ENCODE measurements at regions not wholly inside any gene's neighbourhood (a gene's known extent, or its start where the extent isn't known, plus 50 kb on each side); places are given as distances from the start of the nearest gene placed in this dataset.

DNA sequence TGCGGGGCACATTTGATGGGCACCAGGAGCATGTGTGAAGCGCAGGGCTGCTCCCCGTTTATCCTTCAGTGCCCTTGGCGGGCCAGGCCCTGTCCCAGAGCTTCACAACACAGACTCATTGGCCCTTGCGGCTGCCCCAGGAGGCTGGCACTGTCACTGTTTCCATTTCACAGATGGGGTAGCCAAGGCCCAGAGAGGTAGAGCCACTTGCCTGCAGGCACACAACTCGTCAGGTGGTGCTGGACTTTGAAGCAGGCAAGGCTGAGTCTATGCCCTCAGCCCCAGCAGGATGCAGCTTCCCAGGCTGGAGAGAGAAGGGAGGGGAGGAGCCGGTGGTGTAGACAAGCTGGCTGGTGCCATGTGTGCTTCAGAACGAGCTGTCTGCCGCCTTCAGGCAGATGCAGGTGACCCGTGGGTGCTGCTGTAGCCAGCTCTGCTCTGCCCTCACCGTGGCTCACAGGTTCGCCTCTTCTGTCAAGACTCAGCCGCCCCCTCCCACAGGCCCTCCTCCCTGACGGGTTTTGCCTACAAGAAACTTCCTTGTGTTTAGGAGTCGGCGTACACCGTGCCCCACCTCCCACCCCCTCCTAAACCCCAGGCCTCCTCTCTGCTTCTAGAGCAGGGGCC lies 232.3 kb upstream of the CIBAR2 start:
- no peak for DNase-seq (ENCODE audit: low spot score)

DNA sequence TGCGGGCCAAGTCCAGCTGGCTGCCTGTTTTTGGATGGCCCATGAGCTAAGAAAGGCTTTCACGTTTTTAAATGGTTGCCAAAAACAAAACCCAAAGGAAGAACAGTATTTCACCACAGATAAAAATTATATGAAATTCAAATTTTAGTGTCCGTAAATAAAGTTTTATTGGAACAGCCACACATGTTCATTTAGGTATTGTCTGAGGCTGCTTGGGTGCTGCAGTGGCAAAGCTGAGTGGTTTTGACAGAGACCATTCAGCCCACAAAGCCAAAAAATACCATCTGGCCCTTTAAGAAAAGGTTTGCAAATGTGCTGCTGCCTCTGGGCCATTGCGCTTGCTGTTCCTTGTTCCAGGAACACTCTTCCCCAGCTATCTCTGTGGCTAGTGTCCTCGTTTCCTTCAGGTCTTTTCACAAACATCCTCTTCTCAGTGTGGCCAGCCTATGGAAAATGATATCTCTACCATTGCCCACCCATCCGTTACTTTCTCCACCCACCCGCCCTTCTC lies 232.9 kb upstream of the CIBAR2 start:
- DNase-seq (ENCODE audit: low spot score), result no peak

DNA sequence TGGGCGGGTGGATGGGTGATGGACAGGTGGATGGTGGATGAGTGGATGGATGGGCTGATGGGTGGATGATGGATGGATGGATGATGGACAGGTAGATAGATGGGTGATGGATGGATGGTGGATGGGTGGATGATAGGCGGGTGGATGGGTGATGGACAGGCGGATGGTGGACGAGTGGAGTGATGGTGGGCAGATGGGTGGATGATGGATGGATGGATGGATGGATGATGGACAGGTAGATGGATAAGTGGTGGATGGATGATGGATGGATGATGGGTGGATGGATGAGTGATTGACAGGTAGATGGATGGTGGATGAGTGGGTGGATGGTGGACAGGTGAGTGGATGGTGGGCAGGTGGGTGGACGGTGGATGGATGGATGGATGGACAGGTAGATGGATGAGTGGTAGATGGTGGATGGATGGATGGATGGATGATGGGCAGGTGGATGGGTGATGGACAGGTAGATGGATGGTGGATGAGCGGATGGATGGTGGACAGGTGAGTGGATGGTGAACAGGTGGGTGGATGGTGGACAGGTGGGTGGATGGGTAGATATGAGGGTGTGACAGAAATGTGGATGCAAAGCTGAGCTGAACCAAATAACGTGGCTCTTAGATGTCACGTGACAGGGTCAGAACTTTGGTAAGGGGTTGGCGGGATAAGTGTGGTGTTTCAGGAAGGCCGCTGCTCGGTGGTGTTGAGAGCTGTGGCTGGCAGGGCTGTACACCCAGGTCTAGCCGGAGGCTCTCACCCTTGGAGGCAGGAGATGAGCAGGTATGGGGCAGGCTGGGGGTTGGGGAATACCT lies 234.3 kb upstream of the CIBAR2 start:
- no peak for DNase-seq (ENCODE audit: low spot score)

DNA sequence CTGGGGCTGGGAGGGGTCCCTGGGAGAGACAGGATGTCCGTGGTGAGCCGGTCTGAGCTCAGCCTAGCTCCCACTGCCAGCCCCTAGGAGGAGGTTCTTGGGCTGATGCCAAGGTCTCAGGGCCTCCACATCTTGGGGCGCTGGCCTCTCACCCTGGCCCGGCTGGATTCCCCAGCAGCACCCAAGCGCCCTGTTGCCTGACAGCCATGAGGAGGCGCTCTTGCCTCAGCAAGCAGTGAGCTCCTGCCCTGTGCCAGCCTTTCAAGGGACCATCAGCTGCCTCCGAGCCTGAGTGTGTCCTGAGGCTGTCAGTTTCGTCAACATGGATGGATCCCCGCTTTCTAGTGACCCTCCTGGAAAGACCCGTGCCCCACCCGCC lies 234.9 kb upstream of the CIBAR2 start:
- DNase-seq (ENCODE audit: low spot score), result no peak

DNA sequence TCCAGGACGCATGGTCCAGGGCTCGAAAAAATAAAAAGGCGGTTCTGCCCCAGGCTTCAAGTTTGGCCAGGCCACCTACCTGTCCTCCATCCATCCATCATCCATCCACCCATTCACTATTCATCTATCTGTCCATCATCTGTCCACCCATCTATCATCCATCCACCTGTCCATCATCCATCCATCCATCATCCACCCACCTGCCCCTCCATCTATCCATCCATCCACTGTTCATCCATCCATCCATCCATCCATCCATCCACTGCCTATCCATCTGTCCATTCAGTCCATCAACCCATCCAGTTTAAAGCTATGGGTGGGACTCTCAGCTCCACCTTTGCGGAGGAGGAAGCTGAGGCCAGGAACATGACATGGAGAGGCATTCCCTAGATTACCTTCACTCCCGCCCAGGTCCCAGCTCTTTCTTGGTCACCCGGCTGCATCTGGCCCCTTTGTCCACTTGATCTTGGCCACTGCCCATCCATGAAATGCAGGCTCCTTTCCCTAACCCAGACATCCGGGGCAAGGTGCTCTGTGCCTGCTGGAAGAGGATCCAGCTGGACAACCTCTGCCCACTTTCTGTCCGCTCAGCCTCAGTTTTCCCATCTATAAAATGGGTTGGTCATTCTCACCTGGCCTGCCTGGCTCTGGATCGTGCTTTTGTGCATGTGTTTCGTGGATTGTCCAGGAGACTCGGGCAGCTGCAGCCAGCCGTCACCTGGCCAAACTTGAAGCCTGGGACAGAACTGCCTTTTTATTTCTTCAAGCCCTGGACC lies 236.0 kb upstream of the CIBAR2 start:
- DNase-seq (ENCODE audit: low spot score), result no peak

DNA sequence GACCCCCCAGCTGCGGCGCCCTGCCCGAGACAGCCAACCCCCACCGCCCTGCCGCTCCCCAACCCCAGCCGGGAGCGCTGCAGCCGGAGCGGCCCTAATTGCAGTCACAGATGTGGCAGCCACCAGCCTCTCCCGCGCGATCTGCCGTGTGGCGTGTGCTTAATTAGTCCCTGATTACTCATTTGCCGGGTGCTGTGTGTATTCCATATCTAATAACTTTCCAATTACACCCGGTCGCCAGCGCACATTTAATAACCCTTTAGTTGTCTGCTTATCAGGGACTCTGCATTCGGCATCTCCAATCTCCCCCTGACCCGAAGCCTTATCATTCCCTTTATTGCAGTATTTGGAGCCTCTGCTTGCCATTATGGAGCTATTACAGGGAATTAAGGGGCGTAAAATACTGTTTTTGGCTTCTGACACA lies 236.7 kb upstream of the CIBAR2 start:
- DNase-seq (ENCODE audit: low spot score), result no peak

DNA sequence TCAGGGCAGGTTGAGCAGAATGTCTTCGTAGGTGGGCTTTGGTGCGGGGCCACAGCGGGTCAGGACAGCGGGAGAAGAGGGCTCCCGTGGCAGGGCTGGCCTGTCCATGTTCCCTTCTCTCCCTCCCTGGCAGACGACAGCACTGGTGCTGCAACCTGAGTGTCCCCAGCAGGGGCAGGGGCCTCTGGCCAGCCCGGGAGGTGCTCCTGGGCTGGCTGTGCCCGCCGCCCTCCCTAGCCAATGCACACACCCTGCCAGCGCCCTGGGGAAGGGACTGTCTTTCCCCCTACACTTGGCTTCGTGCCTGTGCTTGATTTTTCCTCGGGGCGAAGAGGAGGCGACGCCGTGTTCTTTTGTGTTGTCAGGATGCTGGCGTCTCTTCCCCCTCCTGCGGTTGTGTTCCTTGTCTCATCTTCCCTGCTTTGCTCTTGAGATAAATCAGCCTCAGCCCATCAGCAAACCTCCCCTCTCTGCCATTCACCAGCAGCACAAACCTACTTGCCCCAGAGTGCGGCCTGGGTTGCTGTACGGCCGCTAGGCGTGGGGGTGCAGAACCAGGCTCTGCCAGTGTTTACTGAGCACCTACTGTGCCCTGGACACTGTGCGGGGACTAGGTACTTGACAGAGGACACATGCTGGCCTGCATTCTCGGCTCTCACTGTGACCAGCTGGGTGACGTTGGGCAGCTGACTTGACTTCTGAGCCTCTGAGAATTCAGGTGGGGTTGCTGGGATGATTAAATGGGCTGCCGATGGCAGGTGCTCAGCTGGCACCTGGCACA lies 237.3 kb upstream of the CIBAR2 start:
- DNase-seq (ENCODE audit: low spot score), result no peak

DNA sequence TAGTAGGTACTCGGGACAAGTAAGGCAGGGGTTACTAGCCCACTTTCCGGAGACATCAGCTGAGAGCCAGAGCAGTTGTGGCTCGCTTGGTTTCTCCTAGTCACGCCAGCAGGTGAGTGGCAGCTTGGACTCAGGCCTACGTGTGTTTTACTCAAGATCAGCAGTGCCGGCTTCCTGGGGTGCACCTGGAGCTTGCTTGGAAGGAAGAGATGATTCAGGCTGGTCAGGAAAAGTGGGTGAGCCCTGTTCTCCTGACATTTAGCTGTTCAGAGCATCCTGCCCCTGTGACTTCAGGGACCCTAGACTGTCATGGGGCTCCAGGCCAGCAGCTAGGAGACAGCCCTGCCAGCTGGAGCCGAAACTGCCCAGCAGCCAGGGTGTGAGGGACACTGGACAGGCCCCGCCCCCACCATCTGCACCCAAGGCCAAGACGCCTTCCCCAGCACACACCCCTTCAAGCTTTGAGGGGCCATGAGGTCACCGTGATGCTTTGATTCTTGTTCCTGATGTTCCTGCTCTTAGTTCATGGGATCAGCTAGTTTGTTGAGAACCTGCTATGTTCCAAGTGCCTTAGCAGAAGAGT lies 238.0 kb upstream of the CIBAR2 start:
- DNase-seq (ENCODE audit: low spot score), result no peak

DNA sequence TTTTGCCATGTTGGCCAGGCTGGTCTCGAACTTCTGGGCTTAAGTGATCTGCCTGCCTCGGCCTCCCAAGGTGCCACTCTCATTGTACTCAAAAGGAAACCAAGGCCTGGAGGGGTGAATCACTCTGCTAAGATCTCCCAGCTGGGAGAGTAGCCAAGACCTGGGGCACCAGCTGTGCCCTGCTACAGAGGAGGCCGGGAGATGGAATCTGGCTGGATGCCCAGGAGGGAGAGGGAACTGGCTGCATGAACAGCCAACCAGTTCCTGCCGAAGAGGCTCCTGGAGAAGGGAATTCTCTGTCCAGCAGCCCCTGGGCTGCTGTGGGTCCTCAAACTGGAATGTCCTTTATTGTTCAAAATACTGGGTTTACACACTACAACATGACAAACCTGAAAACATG lies 238.7 kb upstream of the CIBAR2 start:
- peak; percentile 99 for DNase-seq (ENCODE audit: low spot score)

DNA sequence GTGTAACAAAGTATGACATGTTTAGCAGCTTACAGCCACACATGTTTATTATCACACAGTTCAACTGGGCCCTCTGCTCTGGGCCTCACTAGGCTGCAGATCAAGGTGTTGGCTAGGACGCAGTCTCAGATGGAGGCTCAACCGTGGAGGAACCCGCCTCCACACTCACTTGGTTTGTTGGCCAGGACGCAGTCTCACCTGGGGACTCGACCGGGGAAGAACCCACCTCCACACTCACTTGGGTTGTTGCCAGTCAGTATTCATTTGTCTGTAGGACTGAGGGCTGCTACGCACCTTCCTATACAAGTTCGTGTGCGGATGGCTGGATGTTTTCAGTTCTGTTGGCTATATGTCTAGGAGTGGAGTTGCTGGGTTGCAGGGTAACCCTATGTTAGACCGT lies 240.7 kb upstream of the CIBAR2 start:
- no peak for DNase-seq (ENCODE audit: low spot score)

DNA sequence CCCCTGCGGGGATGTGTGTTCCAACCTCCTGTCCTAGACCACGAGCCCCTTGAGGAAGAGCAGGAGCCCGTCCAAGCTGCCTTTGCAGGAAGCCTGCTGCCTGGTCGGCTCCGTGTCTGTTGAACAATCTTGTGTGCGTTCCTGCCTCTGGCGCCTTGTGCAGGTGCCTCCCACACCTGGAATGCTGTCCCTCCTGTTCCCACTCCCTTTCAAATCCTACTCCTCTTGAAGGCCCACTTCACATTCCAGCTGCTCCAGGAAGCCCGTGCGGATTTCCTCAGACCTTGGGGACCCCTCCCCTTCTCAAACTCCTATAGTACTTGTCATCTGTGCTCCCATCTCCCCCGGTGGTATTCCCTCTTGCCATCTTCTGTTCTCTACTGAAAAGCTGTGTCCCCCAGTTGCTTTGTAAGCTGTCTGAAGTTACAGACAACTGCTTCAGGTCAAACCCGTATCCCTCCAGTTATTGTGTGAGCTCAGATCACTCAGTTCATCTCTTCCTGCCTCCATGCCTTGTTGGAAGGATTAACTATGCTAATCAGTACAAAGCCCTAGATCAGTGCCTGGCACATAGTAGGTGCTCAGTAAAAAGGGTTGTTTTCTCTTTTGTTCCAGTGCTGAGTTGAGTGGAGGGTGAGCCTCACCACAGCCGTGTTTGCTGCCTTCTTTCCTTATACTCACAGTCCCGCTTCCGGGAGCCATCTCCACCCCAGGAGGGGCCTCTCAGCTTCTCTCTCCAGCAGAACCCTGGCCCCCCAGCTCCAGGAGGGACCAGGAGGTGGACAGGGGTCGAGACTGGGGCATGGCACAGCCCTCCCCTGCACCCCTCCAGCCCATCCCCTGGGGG lies 241.8 kb upstream of the CIBAR2 start:
- no peak for DNase-seq (ENCODE audit: low spot score)

DNA sequence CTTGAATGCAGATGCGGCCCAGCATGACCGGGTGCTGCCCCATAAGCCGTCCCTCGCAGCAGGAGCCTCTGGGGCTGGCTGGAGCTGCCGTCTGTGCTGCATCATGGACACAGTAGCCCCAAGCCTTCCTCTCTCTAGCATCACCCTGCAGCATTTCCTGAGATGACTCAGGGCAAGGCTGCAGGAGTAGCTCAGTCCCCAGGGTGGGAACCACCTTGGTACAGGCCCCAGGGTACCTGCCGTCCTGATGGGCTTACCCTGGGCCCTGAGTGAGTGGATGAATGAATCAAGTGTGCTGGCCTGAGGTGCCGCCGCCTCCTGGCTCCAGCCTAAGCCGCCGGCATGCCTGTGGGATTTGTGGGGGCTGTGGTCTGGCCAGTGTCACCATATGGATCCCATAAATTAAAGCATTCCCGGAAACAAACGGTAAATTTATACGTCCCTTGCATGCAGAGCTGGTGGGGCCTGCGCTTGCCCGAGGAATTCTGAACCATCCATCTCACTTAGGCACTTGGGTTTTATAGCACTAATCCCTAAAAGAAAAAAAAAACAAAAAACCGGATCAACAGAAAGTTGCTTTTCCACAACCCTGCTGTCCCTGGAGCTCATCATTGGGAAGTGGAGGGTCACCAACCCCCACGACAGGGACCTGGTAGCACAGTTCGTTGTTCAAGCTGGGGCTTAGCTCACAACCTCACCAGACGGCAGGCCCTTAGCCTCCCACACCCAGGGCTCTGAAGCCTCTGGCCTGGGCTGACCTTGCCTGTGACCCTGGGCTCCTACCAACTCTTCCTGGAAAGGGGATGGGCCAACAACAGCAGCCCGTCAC lies 242.6 kb upstream of the CIBAR2 start:
- DNase-seq (ENCODE audit: low spot score), result peak; percentile 97

DNA sequence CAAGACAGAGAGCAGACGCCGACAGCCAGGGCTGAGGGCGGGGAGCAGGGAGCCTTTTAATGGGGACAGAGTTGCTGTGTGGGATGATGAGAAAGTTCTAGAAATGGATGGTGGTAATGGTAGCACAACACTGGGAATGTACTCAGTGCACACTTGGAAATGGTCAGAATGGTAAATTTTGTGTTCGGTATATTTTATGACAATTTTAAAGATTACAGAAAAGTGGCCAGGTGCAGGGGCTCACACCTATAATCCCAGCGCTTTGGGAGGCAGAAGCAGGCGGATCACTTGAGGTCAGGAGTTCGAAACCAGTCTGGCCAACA lies 243.2 kb upstream of the CIBAR2 start:
- no peak for DNase-seq (ENCODE audit: low spot score)

DNA sequence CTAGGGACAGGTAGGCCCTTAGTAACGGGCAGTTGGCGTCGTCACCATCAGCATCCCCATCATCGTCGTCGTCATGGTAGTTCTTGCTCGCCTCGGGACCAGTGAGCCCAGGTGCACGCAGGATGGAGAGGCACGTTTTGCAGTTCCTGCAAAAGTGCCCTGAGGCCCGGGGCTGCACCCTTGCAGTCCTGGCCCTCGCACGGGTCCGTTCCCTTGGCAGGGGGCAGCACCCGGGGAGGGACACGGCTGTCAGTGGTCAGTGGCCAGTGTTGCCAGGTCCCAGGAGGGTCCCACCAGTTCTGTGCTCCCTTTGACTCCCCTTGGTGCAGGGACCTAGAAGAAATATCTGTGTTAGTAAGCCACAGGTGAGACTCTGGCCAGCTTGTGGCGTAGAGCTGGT lies 243.9 kb upstream of the CIBAR2 start:
- no peak for DNase-seq (ENCODE audit: low spot score)

DNA sequence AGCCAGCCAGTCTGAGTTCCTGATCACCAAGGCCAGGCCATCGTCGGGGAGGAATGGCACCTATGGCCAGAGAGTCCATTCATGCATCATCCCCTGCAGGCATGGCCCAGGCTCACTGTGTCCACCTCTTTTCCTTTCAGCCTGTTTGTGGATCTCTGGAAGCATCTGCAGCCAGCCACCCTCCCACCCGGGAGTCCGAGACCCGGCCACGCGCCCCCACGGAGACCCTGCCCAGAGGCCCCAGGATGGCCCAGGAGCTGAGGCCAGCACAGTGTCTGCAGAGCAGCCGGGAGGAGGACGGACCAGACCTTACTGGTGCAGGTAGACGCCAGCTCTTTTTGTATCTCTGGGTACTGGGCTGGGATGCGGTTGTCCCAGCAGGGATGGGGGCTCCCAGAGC lies 245.1 kb upstream of the CIBAR2 start:
- no peak for DNase-seq (ENCODE audit: low spot score)

DNA sequence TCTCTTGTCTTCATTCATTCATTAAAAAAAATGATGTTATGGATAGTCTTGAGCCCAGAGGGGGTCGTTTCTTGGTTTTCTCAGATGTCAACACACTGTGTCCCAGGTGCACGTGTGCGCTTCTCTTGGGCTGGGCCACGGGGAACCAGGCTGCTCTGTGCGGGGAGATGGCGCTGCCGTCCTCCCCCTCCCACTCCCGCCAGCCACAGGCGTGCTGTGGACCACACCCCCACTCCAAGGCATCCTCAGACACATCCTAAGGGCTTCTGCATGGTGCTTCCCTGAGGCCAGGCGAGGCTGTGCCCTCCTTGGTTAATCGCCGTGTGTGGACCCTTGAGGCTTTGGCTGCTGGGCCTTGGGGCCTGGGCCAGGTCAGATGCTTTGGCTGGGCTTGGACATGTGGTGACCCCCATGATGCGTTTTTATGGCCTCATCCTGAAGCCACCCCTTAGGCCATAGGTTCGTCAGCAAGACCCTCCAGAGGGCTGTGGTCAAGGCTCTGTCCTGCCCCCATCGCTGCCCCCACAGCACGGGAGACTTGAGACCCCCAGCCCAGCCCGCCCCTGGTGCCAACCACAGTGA lies 245.7 kb upstream of the CIBAR2 start:
- DNase-seq (ENCODE audit: low spot score), result no peak

DNA sequence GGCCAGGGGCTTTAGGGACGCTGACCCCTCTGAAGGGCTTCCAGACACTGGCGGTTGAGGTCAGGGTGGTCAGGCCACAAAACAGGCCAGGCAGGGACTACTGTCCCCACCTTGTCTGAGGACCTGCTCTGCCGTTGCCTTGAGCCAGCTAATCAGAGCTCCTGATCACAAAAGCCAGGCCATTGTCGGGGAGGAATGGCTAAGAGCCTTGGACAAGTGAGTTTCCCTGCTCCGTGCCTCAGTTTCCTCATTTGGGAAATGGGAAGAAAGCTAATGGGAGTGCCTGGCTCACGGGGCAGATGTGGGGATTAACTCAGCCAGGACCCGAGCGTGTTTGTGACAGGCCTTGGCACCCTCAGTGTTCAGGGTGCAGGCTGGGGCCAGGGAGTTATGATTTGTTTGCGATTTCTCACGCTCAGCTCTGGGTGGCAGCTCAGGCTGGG lies 246.5 kb upstream of the CIBAR2 start:
- no peak for DNase-seq (ENCODE audit: low spot score)

DNA sequence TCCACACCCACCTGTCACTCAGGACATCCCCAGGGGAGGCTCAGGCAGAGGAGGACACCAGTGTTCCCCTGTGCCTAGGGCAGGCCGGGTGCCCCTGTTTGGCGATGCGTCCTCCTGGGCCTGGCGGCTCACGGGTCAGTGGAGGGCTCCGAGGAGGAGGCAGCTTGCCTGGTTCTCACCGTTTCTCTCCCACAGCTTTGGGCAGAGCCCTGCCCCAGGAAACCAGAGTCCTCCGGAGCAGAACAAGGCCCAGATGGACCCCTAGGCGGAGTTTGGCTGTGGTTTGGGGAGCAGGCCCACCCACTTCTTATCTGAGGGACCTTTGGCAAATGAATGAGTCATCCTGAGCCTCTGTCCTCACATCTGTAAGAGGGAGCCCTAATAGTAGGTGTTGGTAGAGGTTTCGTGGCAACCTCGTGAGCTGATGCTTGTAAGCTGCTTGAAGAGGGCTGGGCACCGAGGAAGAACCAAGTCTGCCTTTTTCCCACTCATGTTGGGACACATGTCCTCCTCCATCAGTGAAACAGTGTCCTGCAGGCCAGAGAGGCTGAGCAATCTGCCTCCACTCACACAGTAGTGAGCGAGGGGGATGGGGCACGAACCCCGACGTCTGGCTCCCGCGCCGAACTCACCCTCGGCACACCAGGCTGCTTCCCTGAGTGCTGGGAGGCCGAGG lies 247.0 kb upstream of the CIBAR2 start:
- DNase-seq (ENCODE audit: low spot score), result peak; percentile 45
